Spleen (tissue), 11 donors: ENCODE measurements at regions not wholly inside any gene's neighbourhood (a gene's known extent, or its start where the extent isn't known, plus 50 kb on each side); places are given as distances from the start of the nearest gene placed in this dataset.

ENCODE experiments used
- DNase-seq: peaks from one replicate; pipeline ENCODE4 v3.0.0-alpha.2; 2020
- H3K27ac ChIP-seq, 8 donors: fragments of 200-600 bp; sonication (generic) in 7 of 8; 1 replicate in 4 of 8; 2 replicates in 4 of 8; pipeline versions ENCODE4 v1.5.0 to v1.8.0; 2016 to 2021; ENCODE audit warnings: inconsistent platforms in 4 of 8, mild to moderate bottlenecking in 4 of 8, moderate library complexity in 1 of 8
- H3K27me3 ChIP-seq, 7 donors: fragments of 200-600 bp; sonication (generic) in 6 of 7; replicated peaks in 1 of 7; 1 replicate in 4 of 7; 2 replicates in 3 of 7; pipeline versions ENCODE4 v1.5.0 to v1.8.0; 2016 to 2021; ENCODE audit warnings: inconsistent platforms in 3 of 7, mild to moderate bottlenecking in 1 of 7
- H3K36me3 ChIP-seq, 6 donors: fragments of 200-600 bp; sonication (generic) in 5 of 6; 1 replicate in 4 of 6; 2 replicates in 2 of 6; pipeline versions ENCODE4 v1.5.0 to v1.8.0; 2016 to 2021; ENCODE audit warnings: inconsistent platforms in 2 of 6
- H3K4me1 ChIP-seq, 6 donors: fragments of 200-600 bp; sonication (generic) in 5 of 6; 1 replicate in 3 of 6; 2 replicates in 3 of 6; pipeline versions ENCODE4 v1.5.0 to v1.8.0; 2016 to 2021; ENCODE audit warnings: inconsistent platforms in 3 of 6
- H3K4me3 ChIP-seq, 8 donors: fragments of 200-600 bp; sonication (generic) in 7 of 8; 1 replicate in 4 of 8; 2 replicates in 4 of 8; pipeline versions ENCODE4 v1.5.0 to v1.8.0; 2016 to 2021; ENCODE audit warnings: inconsistent platforms in 4 of 8, mild to moderate bottlenecking in 4 of 8, moderate library complexity in 2 of 8
- H3K9me3 ChIP-seq, 8 donors: fragments of 200-600 bp; sonication (generic) in 7 of 8; 1 replicate in 4 of 8; 2 replicates in 4 of 8; pipeline versions ENCODE4 v1.5.0 to v1.8.0; 2016 to 2021; ENCODE audit warnings: inconsistent platforms in 4 of 8
- POLR2A ChIP-seq, 3 donors: fragments of 450-650 bp; IDR thresholded peaks; one replicate each; pipeline ENCODE4 v1.5.1; 2017; ENCODE audit warnings: antibody characterized with exemption in 3 of 3, mild to moderate bottlenecking in 1 of 3
- POLR2AphosphoS5 ChIP-seq, 3 donors: sonication (generic); formaldehyde crosslinking; IDR thresholded peaks; one replicate each; pipeline ENCODE4 v1.5.1; 2017; ENCODE audit warnings: antibody characterized with exemption in 3 of 3
- WGBS, 5 donors: extraction: QIAGEN DNeasy Blood & Tissue Kit in 3 of 5; methylation state at CpG; one replicate each; pipeline versions ENCODE4 v1.1.5 to v1.1.7; 2013 to 2018; 5-methylcytosine and 5-hydroxymethylcytosine counted together
- intact Hi-C: fragments of 100-400 bp; cut with DNase I; formaldehyde crosslinking; loops from one replicate; pipeline ENCODE4 v1.15.0; 2023; ENCODE audit warnings: low total_unique reads
- TF ChIP-seq, protein P1 (sequence below), 11 experiments: fragments of 200-600 bp in 7 of 11; fragments of 450-650 bp in 4 of 11; sonication (generic) in 4 of 11; IDR thresholded peaks in 8 of 11; conservative IDR thresholded peaks in 3 of 11; 1 replicate in 7 of 11; 2 replicates in 4 of 11; pipeline versions ENCODE4 v1.4.0 to v1.8.0; 2016 to 2021; ENCODE audit warnings: antibody characterized with exemption in 11 of 11, inconsistent platforms in 4 of 11, mild to moderate bottlenecking in 1 of 11
- donor health status: healthy with polysubstance abuse.
- donor health status: DM: no; HTN: no; CAD: no; lungs with moderate emphysema.
- donor health status: DM: no; HTN: no; CAD: no.
- donor health status: Bipolar disorder and iron deficiency.
- donor health status: healthy.
- donor health status: DM: no; HTN: no; CAD: no.
- donor health status: DM: yes; HTN: yes; CAD: no.

DNA sequence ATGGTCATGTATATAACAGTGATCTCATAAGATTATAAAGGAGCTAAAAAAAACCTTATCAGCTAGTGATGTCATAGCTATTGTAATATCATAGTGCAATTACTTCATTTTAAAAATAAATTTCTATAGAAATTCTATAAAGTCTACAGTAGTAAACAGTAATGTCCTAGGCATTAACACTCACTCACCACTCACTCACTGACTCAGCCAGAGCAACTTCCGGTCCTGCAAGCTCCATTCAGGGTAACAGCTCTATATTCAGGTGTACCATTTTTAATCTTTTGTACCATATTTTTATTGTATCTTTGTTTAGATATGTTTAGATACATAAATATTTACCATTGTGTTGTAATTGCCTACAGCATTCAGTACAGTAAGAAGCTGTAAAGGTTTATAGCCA lies 524.4 kb upstream of the CDH5 start:
- Histone ChIP-seq H3K4me1 (peaks cover 0 to 13% (median 0%) of the 10 kb centered on the region in 6 donors), H3K27me3 (no peaks in the 10 kb centered on the region), H3K27ac (no peak overlapping the region), H3K9me3 (no peaks in the 10 kb centered on the region), H3K36me3 (no peaks in the 10 kb centered on the region), H3K4me3 (no peak overlapping the region)
- 72 to 85% (median 76%) methylated on average over 1 of the region's 1 CpG for WGBS, 5 donors
- intact Hi-C loops, result no loop called here
- DNase-seq, result no peak
- TF ChIP-seq POLR2A (IDR thresholded peaks at IDR 0.05) (no peak), POLR2AphosphoS5 (IDR thresholded peaks at IDR 0.05) (no peak)
- TF ChIP-seq, protein P1, sequence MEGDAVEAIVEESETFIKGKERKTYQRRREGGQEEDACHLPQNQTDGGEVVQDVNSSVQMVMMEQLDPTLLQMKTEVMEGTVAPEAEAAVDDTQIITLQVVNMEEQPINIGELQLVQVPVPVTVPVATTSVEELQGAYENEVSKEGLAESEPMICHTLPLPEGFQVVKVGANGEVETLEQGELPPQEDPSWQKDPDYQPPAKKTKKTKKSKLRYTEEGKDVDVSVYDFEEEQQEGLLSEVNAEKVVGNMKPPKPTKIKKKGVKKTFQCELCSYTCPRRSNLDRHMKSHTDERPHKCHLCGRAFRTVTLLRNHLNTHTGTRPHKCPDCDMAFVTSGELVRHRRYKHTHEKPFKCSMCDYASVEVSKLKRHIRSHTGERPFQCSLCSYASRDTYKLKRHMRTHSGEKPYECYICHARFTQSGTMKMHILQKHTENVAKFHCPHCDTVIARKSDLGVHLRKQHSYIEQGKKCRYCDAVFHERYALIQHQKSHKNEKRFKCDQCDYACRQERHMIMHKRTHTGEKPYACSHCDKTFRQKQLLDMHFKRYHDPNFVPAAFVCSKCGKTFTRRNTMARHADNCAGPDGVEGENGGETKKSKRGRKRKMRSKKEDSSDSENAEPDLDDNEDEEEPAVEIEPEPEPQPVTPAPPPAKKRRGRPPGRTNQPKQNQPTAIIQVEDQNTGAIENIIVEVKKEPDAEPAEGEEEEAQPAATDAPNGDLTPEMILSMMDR (IDR thresholded peaks at IDR 0.05 in 8 of 11, conservative IDR thresholded peaks at IDR 0.05 in 3 of 11), result no peak

DNA sequence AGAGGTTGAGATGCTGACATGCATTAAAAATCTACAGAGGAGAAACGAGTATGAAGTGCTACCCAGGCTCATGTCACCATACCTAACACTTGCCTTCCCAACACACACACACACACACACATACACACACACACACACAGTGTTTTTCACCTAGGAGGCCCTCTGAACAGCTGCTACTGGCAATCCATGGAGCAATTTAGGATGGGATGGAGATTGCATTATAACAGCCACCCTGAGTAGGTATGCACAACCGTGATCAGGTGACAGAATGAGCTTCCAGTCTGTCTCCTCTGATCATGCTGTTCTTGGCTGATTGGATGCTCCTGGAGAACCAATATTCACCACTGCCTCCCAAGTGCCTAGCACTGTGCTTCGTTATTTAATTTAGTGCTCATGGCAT lies 528.5 kb upstream of the CDH5 start:
- intact Hi-C loops, result no loop called here
- TF ChIP-seq POLR2A (IDR thresholded peaks at IDR 0.05) (no peak), POLR2AphosphoS5 (IDR thresholded peaks at IDR 0.05) (no peak)
- TF ChIP-seq, protein P1 (IDR thresholded peaks at IDR 0.05 in 8 of 11, conservative IDR thresholded peaks at IDR 0.05 in 3 of 11), result no peak
- WGBS, 5 donors, result 75 to 90% (median 82%) methylated on average over 3 of the region's 3 CpGs

DNA sequence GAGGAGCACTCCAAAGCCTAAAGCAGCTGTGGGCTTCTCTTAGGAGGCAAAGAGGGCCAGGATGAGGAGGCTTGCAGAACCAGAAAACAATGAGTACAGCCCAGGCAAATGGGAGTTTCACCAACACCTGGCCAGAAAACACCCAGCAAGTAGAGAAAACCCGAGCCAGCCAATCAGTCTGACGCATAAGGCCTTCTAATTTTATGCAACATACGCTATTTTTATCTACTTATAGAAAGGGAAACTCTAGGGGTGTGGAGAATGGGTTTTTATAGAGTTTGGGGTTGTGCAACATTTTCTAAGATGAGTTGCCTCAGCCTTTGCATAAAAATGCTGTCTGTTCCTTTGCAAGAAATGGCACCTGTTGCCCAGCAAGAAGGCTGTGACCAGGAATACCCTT lies 529.0 kb upstream of the CDH5 start:
- Histone ChIP-seq H3K9me3 (no peaks in the 10 kb centered on the region), H3K27ac (no peak overlapping the region), H3K36me3 (no peaks in the 10 kb centered on the region), H3K27me3 (no peaks in the 10 kb centered on the region), H3K4me3 (no peak overlapping the region), H3K4me1 (no peaks in the 10 kb centered on the region)
- no peak for TF ChIP-seq POLR2AphosphoS5 (IDR thresholded peaks at IDR 0.05)
- TF ChIP-seq, protein P1 (IDR thresholded peaks at IDR 0.05 in 8 of 11, conservative IDR thresholded peaks at IDR 0.05 in 3 of 11), result no peak
- no peak for TF ChIP-seq POLR2A (IDR thresholded peaks at IDR 0.05)
- intact Hi-C loops, result no loop called here
- no peak for DNase-seq
- WGBS, 5 donors, result 76 to 84% (median 81%) methylated on average over 3 of the region's 3 CpGs

More for the DNA sequence above, 528.5 kb upstream of the CDH5 start:
- Histone ChIP-seq H3K27ac (no peak overlapping the region), H3K4me3 (no peak overlapping the region), H3K4me1 (no peaks in the 10 kb centered on the region), H3K9me3 (no peaks in the 10 kb centered on the region), H3K36me3 (no peaks in the 10 kb centered on the region), H3K27me3 (no peaks in the 10 kb centered on the region)
- DNase-seq, result no peak

DNA sequence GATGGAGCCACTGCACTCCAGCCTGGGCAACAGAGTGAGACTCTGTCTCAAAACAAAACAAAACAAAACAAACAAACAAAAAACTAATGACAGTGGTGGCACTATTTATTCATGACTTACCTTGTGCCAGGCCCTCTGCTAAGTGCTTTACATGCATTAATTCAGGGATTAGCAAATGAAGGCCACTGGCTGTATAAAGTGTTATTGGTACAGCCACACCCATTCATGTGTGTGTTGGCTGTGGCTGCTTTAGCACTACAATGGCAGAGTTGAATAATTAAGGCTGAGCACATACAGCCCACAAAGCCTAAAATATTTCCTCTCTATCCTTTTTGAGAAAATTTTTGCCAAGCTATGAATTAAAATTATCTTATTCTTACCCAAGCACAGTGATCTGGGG lies 531.8 kb upstream of the CDH5 start:
- Histone ChIP-seq H3K27ac (no peak overlapping the region), H3K36me3 (no peaks in the 10 kb centered on the region), H3K4me3 (no peak overlapping the region), H3K4me1 (no peaks in the 10 kb centered on the region), H3K9me3 (no peaks in the 10 kb centered on the region), H3K27me3 (peaks cover 0 to 3% (median 0%) of the 10 kb centered on the region in 7 donors)
- TF ChIP-seq POLR2A (IDR thresholded peaks at IDR 0.05), result no peak
- TF ChIP-seq, protein P1 (IDR thresholded peaks at IDR 0.05 in 8 of 11, conservative IDR thresholded peaks at IDR 0.05 in 3 of 11), result no peak
- TF ChIP-seq POLR2AphosphoS5 (IDR thresholded peaks at IDR 0.05), result no peak
- DNase-seq, result no peak
- intact Hi-C loops, result no loop called here
